ENCODE measurements at regions not wholly inside any gene's neighbourhood (a gene's known extent, or its start where the extent isn't known, plus 50 kb on each side); places are given as distances from the start of the nearest gene placed in this dataset.

DNA sequence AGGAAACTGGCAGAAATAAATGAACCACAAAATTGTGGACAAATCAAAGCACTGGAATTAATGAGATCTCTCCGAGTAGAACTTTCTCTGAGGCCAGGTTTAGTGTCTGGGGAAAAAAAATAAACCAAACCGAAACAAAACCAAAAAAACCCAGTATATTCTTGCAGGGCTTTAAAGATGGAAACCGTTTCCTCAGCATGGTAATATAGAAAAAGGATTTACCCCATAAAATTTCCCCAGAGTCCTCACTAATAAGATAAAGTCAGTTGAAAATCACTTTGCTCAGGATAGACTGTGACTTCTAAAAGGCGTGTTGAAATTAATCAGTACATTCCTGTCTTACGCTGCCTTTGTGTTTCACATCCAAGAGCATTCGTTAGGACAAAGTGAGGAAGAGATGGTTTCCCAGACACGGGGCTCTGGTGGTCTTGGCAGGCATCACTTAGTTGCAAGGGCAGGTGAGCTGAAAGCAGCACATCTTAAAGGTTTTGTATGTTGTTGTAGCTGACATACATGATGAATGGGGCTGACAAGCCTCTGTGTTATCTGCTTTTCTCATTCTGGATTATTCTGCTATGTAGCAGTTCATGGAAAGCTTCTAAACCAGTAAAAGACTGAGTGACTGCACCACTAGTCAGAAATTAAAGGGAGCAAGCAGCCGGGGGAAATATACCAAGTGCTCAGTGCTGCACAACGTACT, 85.2 kb upstream of the PRL start:
- DNase-seq (ENCODE audit: low read depth in 1 of 2, low spot score in 1 of 2) (no peak), ATAC-seq (no peak), FAIRE-seq (no peak)
- POLR2A ChIA-PET: no interaction called here
- Histone ChIP-seq H3K4me2 (no peak overlapping the region), H3K4me1 (no peaks in the 10 kb centered on the region), H3K9me3 (no peaks in the 10 kb centered on the region), H3K4me3 (no peak overlapping the region), H3K27ac (no peak overlapping the region)
- WGBS (ENCODE audit: missing lambda C conversion rate): 72% methylated on average over 9 of the region's 9 CpGs
- CTCF ChIA-PET: interaction anchor here (0.6 kb wide), 1 partner anchor 72 kb away, joined by 3 read pairs; no protein-coding TSS in a partner anchor
- TF ChIP-seq RNF2 (IDR thresholded peaks at IDR 0.05; ENCODE audit: borderline replicate concordance, low read depth): no peak
- TF ChIP-seq ZC3H11A (IDR thresholded peaks at IDR 0.05): no peak
- TF ChIP-seq JUN (IDR thresholded peaks at IDR 0.05): no peak
- no peak for TF ChIP-seq EHF (CRISPR knock-in tag; IDR thresholded peaks at IDR 0.05)
- TF ChIP-seq RCOR1 (IDR thresholded peaks at IDR 0.05; ENCODE audit: low read depth, low read length): no peak
- TF ChIP-seq, protein P1, sequence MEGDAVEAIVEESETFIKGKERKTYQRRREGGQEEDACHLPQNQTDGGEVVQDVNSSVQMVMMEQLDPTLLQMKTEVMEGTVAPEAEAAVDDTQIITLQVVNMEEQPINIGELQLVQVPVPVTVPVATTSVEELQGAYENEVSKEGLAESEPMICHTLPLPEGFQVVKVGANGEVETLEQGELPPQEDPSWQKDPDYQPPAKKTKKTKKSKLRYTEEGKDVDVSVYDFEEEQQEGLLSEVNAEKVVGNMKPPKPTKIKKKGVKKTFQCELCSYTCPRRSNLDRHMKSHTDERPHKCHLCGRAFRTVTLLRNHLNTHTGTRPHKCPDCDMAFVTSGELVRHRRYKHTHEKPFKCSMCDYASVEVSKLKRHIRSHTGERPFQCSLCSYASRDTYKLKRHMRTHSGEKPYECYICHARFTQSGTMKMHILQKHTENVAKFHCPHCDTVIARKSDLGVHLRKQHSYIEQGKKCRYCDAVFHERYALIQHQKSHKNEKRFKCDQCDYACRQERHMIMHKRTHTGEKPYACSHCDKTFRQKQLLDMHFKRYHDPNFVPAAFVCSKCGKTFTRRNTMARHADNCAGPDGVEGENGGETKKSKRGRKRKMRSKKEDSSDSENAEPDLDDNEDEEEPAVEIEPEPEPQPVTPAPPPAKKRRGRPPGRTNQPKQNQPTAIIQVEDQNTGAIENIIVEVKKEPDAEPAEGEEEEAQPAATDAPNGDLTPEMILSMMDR (IDR thresholded peaks at IDR 0.05): no peak
- TF ChIP-seq NR3C1 (IDR thresholded peaks at IDR 0.05): no peak
- TF ChIP-seq, protein P2, sequence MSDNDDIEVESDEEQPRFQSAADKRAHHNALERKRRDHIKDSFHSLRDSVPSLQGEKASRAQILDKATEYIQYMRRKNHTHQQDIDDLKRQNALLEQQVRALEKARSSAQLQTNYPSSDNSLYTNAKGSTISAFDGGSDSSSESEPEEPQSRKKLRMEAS (IDR thresholded peaks at IDR 0.05): no peak
- TF ChIP-seq HDAC2 (IDR thresholded peaks at IDR 0.05): no peak
- TF ChIP-seq ZSCAN20 (CRISPR knock-in tag; IDR thresholded peaks at IDR 0.05): no peak
- TF ChIP-seq HOXA7 (CRISPR knock-in tag; IDR thresholded peaks at IDR 0.05): no peak
- TF ChIP-seq CHD2 (IDR thresholded peaks at IDR 0.05; ENCODE audit: low read length, partially characterized antibody): no peak
- TF ChIP-seq CBX2 (IDR thresholded peaks at IDR 0.05; ENCODE audit: borderline replicate concordance, low read depth): no peak
- no peak for TF ChIP-seq TP53 (CRISPR knock-in tag; IDR thresholded peaks at IDR 0.05)

DNA sequence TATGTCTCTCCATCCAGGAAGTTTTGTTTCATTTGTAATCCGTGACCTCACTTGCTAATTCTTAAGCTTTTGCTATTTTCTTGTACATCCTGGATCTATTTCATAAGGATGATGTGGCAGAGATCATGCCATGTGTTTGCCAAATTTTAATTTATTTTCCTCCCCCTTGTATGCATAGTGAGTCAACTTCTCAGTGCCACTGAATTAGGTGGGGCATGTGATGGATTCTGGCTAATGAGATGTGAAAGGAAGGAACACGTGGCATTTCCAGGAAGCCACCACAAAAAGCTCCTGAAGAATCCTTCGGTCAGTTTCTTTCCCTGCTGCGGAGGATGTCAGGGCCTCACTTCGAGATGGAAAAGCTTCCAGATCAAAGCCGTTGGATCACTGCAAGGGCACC, 86.2 kb upstream of the PRL start:
- POLR2A ChIA-PET: no interaction called here
- no peaks in the 10 kb centered on the region for H3K9me3 ChIP-seq
- 71% methylated on average over 6 of the region's 6 CpGs for WGBS (ENCODE audit: missing lambda C conversion rate)
- no peak overlapping the region for H3K27ac ChIP-seq
- no peaks in the 10 kb centered on the region for H3K4me1 ChIP-seq
- CTCF ChIA-PET: interaction anchor here (0.7 kb wide), 1 partner anchor 924 kb away, joined by 3 read pairs; no protein-coding TSS in a partner anchor
- H3K4me2 ChIP-seq: no peak overlapping the region
- DNase-seq (ENCODE audit: low read depth in 1 of 2, low spot score in 1 of 2) (no peak), FAIRE-seq (no peak), ATAC-seq (no peak)
- no peak overlapping the region for H3K4me3 ChIP-seq
- TF ChIP-seq, protein P3, sequence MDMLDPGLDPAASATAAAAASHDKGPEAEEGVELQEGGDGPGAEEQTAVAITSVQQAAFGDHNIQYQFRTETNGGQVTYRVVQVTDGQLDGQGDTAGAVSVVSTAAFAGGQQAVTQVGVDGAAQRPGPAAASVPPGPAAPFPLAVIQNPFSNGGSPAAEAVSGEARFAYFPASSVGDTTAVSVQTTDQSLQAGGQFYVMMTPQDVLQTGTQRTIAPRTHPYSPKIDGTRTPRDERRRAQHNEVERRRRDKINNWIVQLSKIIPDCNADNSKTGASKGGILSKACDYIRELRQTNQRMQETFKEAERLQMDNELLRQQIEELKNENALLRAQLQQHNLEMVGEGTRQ (IDR thresholded peaks at IDR 0.05): peak; percentile 53; the same call in 1 of the 2 replicates
- TF ChIP-seq, protein P4, sequence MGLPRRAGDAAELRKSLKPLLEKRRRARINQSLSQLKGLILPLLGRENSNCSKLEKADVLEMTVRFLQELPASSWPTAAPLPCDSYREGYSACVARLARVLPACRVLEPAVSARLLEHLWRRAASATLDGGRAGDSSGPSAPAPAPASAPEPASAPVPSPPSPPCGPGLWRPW (IDR thresholded peaks at IDR 0.05): no peak

DNA sequence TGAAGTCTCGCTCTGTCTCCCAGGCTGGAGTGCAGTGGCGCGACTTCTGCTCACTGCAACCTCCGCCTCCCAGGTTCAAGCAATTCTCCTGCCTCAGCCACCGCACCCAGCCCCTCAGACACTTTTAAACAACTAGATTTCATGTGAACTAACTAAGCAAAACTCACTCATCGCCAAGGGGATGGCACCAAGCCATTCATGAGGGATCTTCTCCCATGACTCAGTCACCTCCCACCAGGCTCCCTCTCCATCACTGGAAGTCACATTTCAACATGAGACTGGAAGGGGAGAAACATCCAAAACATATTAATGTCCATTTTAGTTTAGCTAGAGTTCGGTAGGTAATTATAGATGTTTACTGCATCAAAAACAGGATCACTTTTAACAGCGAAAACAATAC, 95.9 kb upstream of the PRL start:
- H3K4me3 ChIP-seq: no peak overlapping the region
- ATAC-seq (no peak), DNase-seq (ENCODE audit: low read depth in 1 of 2, low spot score in 1 of 2) (no peak), FAIRE-seq (no peak)
- H3K9me3 ChIP-seq: no peaks in the 10 kb centered on the region
- 90% methylated on average over 8 of the region's 8 CpGs for WGBS (ENCODE audit: missing lambda C conversion rate)
- H3K4me1 ChIP-seq: no peaks in the 10 kb centered on the region
- no peak overlapping the region for H3K27ac ChIP-seq
- ChIA-PET POLR2A (no interaction called here), CTCF (no interaction called here)
- TF ChIP-seq SREBF2 (IDR thresholded peaks at IDR 0.05): no peak
- TF ChIP-seq CHD4 (IDR thresholded peaks at IDR 0.05; ENCODE audit: borderline replicate concordance): no peak
- no peak for TF ChIP-seq ZFP36 (IDR thresholded peaks at IDR 0.05; ENCODE audit: borderline replicate concordance, partially characterized antibody)
- no peak for TF ChIP-seq HOXA7 (CRISPR knock-in tag; IDR thresholded peaks at IDR 0.05)
- TF ChIP-seq CEBPB (IDR thresholded peaks at IDR 0.05): no peak
- no peak for TF ChIP-seq POLR2AphosphoS2 (conservative IDR thresholded peaks at IDR 0.05; ENCODE audit: low read length)
- TF ChIP-seq MAZ (IDR thresholded peaks at IDR 0.05; ENCODE audit: borderline replicate concordance, low read depth, low read length): no peak
- TF ChIP-seq, protein P5, sequence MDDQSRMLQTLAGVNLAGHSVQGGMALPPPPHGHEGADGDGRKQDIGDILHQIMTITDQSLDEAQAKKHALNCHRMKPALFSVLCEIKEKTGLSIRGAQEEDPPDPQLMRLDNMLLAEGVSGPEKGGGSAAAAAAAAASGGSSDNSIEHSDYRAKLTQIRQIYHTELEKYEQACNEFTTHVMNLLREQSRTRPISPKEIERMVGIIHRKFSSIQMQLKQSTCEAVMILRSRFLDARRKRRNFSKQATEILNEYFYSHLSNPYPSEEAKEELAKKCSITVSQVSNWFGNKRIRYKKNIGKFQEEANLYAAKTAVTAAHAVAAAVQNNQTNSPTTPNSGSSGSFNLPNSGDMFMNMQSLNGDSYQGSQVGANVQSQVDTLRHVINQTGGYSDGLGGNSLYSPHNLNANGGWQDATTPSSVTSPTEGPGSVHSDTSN (IDR thresholded peaks at IDR 0.05): no peak
- no peak overlapping the region for H3K4me2 ChIP-seq
